ENCODE measurements at regions not wholly inside any gene's neighbourhood (a gene's known extent, or its start where the extent isn't known, plus 50 kb on each side); places are given as distances from the start of the nearest gene placed in this dataset.

DNA sequence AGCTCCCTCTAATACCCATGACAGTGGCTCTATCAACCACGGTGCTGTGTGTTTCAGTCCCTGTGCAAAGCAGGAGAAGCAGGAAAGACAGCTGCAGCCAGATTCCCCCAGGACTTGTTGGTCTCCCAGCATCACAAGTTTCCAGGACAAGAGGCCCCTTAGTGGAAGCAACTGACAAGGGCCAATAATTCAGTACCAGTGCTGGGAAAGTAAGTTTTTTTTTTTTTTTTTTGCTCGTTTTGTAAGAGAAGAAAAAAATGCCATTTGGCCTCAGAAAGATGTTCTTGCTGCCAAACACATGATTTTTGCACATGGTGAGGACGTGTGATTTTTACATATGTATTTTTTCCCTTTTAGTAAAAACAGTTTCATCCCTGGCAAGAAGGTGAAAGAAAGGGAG, 284.2 kb upstream of the ZMIZ1 start:
- TF ChIP-seq POLR2AphosphoS5 (IDR thresholded peaks at IDR 0.05; ENCODE audit: low read depth, low read length) (no peak), SIN3A (IDR thresholded peaks at IDR 0.05; ENCODE audit: borderline replicate concordance, insufficient read depth, low read length) (no peak), TAF1 (IDR thresholded peaks at IDR 0.05; ENCODE audit: borderline replicate concordance, insufficient read depth, low read length) (no peak)
- TF ChIP-seq, protein P1, sequence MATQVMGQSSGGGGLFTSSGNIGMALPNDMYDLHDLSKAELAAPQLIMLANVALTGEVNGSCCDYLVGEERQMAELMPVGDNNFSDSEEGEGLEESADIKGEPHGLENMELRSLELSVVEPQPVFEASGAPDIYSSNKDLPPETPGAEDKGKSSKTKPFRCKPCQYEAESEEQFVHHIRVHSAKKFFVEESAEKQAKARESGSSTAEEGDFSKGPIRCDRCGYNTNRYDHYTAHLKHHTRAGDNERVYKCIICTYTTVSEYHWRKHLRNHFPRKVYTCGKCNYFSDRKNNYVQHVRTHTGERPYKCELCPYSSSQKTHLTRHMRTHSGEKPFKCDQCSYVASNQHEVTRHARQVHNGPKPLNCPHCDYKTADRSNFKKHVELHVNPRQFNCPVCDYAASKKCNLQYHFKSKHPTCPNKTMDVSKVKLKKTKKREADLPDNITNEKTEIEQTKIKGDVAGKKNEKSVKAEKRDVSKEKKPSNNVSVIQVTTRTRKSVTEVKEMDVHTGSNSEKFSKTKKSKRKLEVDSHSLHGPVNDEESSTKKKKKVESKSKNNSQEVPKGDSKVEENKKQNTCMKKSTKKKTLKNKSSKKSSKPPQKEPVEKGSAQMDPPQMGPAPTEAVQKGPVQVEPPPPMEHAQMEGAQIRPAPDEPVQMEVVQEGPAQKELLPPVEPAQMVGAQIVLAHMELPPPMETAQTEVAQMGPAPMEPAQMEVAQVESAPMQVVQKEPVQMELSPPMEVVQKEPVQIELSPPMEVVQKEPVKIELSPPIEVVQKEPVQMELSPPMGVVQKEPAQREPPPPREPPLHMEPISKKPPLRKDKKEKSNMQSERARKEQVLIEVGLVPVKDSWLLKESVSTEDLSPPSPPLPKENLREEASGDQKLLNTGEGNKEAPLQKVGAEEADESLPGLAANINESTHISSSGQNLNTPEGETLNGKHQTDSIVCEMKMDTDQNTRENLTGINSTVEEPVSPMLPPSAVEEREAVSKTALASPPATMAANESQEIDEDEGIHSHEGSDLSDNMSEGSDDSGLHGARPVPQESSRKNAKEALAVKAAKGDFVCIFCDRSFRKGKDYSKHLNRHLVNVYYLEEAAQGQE (IDR thresholded peaks at IDR 0.05; ENCODE audit: insufficient read depth in 1 of 2, low read depth in 2 of 2, low read length in 2 of 2): no peak
